Lower leg skin (tissue), 3 donors: ENCODE measurements at regions not wholly inside any gene's neighbourhood (a gene's known extent, or its start where the extent isn't known, plus 50 kb on each side); places are given as distances from the start of the nearest gene placed in this dataset.

Experiments used
- CTCF ChIP-seq, 3 donors: fragments of 450-650 bp; IDR thresholded peaks; one replicate each; pipeline ENCODE4 v1.5.1; 2016; ENCODE audit warnings: antibody characterized with exemption in 3 of 3, mild to moderate bottlenecking in 3 of 3, moderate library complexity in 2 of 3
- POLR2A ChIP-seq, 2 donors: fragments of 450-650 bp; IDR thresholded peaks; one replicate each; pipeline ENCODE4 v1.6.1; 2016 to 2017; ENCODE audit warnings: antibody characterized with exemption in 2 of 2, mild to moderate bottlenecking in 1 of 2, moderate library complexity in 1 of 2

GRCh38 chr9:107694390-107694789 lies 204.8 kb upstream of the KLF4 start:
- TF ChIP-seq POLR2A (IDR thresholded peaks at IDR 0.05), result no peak
- TF ChIP-seq CTCF (IDR thresholded peaks at IDR 0.05), result no peak
